ENCODE measurements at regions not wholly inside any gene's neighbourhood (a gene's known extent, or its start where the extent isn't known, plus 50 kb on each side); places are given as distances from the start of the nearest gene placed in this dataset.

- CTCF ChIA-PET = interaction anchor here (1.3 kb wide), 1 partner anchor 8 kb away, joined by 4 read pairs; no protein-coding TSS in a partner anchor
- Mint-ChIP-seq H3K9me3 (no peaks in the 10 kb centered on the region), H3K4me1 (peaks cover 10% of the 10 kb centered on the region), H3K27ac (0 out of 2 replicates have a peak overlapping the region, but pooled peaks have one; percentile 6), H3K36me3 (no peaks in the 10 kb centered on the region), H3K27me3 (ENCODE audit: low read depth) (no peaks in the 10 kb centered on the region), H3K4me3 (no peak overlapping the region)
- POLR2A ChIA-PET = no interaction called here
- no peak for ATAC-seq
- DNase-seq (ENCODE audit: low spot score) = no peak
- no peak for TF ChIP-seq TCF7 (CRISPR knock-in tag; IDR thresholded peaks at IDR 0.05; ENCODE audit: low read depth)
- no peak for TF ChIP-seq ATF3 (CRISPR knock-in tag; conservative IDR thresholded peaks at IDR 0.05)
- no peak for TF ChIP-seq ZBTB21 (CRISPR knock-in tag; IDR thresholded peaks at IDR 0.05; ENCODE audit: borderline replicate concordance)
- no peak for TF ChIP-seq CBFB (CRISPR knock-in tag; IDR thresholded peaks at IDR 0.05; ENCODE audit: low read depth)
- TF ChIP-seq, protein P1, sequence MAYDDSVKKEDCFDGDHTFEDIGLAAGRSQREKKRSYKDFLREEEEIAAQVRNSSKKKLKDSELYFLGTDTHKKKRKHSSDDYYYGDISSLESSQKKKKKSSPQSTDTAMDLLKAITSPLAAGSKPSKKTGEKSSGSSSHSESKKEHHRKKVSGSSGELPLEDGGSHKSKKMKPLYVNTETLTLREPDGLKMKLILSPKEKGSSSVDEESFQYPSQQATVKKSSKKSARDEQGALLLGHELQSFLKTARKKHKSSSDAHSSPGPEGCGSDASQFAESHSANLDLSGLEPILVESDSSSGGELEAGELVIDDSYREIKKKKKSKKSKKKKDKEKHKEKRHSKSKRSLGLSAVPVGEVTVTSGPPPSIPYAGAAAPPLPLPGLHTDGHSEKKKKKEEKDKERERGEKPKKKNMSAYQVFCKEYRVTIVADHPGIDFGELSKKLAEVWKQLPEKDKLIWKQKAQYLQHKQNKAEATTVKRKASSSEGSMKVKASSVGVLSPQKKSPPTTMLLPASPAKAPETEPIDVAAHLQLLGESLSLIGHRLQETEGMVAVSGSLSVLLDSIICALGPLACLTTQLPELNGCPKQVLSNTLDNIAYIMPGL (CRISPR knock-in tag; IDR thresholded peaks at IDR 0.05) = no peak
- TF ChIP-seq NR1H2 (CRISPR knock-in tag; IDR thresholded peaks at IDR 0.05) = no peak
Measured at GRCh38 chr6:82775981-82776380, 289.7 kb downstream of the UBE3D start.

DNA sequence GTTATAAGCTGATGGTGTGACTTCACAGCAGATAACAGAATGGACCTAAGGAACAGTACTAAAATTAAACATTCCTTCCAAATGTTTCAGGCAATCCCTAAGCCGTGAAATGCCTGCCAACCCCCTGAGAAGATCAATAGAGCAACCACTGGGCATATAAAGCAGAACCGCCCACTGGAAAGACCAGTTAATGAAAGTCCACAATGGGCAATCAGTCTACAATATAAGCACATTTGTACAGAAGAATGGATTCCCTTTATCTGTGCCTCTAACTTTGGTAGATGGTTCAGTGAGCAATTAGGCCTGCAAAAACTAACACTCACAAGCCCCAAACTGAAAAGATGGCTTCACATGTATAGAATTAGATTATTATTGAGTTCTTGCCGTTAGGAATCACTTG lies 286.6 kb downstream of the UBE3D start:
- H3K27me3 Mint-ChIP-seq (ENCODE audit: low read depth) = no peaks in the 10 kb centered on the region
- H3K4me3 Mint-ChIP-seq = no peak overlapping the region
- no peak for TF ChIP-seq CDX4 (CRISPR knock-in tag; IDR thresholded peaks at IDR 0.05; ENCODE audit: borderline replicate concordance)
- TF ChIP-seq ERG (CRISPR knock-in tag; IDR thresholded peaks at IDR 0.05) = no peak
- H3K36me3 Mint-ChIP-seq = no peaks in the 10 kb centered on the region
- DNase-seq (ENCODE audit: low spot score) = no peak
- ChIA-PET POLR2A (no interaction called here), CTCF (no interaction called here)
- ATAC-seq = no peak
- peaks cover 10% of the 10 kb centered on the region for H3K4me1 Mint-ChIP-seq
- no peak overlapping the region for H3K27ac Mint-ChIP-seq
- no peaks in the 10 kb centered on the region for H3K9me3 Mint-ChIP-seq

GRCh38 chr6:82780334-82780733 lies 285.3 kb downstream of the UBE3D start:
- ChIA-PET POLR2A (no interaction called here), CTCF (no interaction called here)
- Mint-ChIP-seq H3K9me3 (no peaks in the 10 kb centered on the region), H3K4me1 (peaks cover 10% of the 10 kb centered on the region), H3K27me3 (ENCODE audit: low read depth) (no peaks in the 10 kb centered on the region), H3K27ac (no peak overlapping the region), H3K4me3 (no peak overlapping the region), H3K36me3 (no peaks in the 10 kb centered on the region)
- no peak for ATAC-seq
- TF ChIP-seq ZNF425 (CRISPR knock-in tag; conservative IDR thresholded peaks at IDR 0.05) (no peak), GRHL2 (CRISPR knock-in tag; IDR thresholded peaks at IDR 0.05; ENCODE audit: insufficient replicate concordance, severe bottlenecking) (no peak), ZNF416 (CRISPR knock-in tag; IDR thresholded peaks at IDR 0.05) (no peak), PREB (CRISPR knock-in tag; IDR thresholded peaks at IDR 0.05; ENCODE audit: borderline replicate concordance) (no peak), SP1 (CRISPR knock-in tag; conservative IDR thresholded peaks at IDR 0.05) (no peak), RORB (CRISPR knock-in tag; IDR thresholded peaks at IDR 0.05) (no peak), ZNF121 (CRISPR knock-in tag; IDR thresholded peaks at IDR 0.05) (no peak)
- no peak for DNase-seq (ENCODE audit: low spot score)
